ENCODE measurements at regions not wholly inside any gene's neighbourhood (a gene's known extent, or its start where the extent isn't known, plus 50 kb on each side); places are given as distances from the start of the nearest gene placed in this dataset.
"Not testable (repeated sequence)": the region's sequence is repeated elsewhere in the genome, so short reads cannot be mapped to it uniquely, and the experiment has no call there.

DNA sequence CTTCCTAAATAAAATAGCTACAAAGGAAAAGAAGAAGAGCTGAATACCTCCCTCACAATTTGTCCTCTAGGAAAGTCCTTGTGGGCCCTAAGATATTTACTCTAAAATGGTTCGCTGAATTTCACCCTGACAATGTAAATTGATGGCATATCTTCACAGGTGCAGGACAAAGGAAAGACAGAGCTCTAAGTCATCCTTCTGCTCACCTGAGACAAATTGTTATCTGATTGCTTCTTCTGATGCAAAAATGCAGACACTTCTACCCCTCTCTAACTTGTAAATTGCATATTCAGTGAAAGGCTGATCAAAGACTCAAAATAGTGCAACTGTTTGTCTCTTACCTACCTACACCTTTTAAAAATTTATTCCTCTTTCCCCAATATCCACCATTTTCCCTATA, 747.2 kb upstream of the PRR20A start:
- DNase-seq, result no peak
- Mint-ChIP-seq H3K27ac (no peak overlapping the region), H3K4me3 (no peak overlapping the region), H3K9me3 (peaks cover 2 to 7% of the 10 kb centered on the region in 2 donors), H3K27me3 (ENCODE audit: low read depth) (no peaks in the 10 kb centered on the region), H3K36me3 (ENCODE audit: insufficient read depth in 2 of 2) (peaks cover 0 to 5% of the 10 kb centered on the region in 2 donors), H3K4me1 (ENCODE audit: low read depth) (no peaks in the 10 kb centered on the region)
- ATAC-seq (replicated peaks in 1 of 2), result no peak

DNA sequence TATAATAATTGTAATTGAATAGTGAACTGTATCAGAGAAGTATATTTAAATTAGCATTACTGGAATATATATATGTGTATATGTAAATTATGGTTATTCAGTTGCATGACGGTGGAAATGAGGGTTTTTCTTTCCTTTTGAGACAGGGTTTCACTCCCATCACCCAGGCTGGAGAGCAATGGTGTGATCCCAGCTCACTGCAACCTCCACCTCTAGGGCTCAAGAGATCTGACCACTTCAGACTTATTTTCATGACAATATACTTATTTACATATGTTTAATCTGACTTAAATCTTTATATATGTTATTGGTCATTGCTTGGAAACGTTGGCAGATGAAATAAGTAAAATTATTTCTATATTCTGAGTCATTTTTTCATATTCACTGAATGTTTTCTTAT, 744.4 kb upstream of the PRR20A start:
- H3K9me3 Mint-ChIP-seq, result peaks cover 4 to 7% of the 10 kb centered on the region in 2 donors
- no peak for DNase-seq
- ATAC-seq (replicated peaks in 1 of 2), result no peak
- H3K27me3 Mint-ChIP-seq (ENCODE audit: low read depth), result no peaks in the 10 kb centered on the region
- no peaks in the 10 kb centered on the region for H3K4me1 Mint-ChIP-seq (ENCODE audit: low read depth)
- H3K36me3 Mint-ChIP-seq (ENCODE audit: insufficient read depth in 2 of 2), result peaks cover 0 to 4% of the 10 kb centered on the region in 2 donors
- H3K27ac Mint-ChIP-seq, result no peak overlapping the region
- H3K4me3 Mint-ChIP-seq, result no peak overlapping the region

DNA sequence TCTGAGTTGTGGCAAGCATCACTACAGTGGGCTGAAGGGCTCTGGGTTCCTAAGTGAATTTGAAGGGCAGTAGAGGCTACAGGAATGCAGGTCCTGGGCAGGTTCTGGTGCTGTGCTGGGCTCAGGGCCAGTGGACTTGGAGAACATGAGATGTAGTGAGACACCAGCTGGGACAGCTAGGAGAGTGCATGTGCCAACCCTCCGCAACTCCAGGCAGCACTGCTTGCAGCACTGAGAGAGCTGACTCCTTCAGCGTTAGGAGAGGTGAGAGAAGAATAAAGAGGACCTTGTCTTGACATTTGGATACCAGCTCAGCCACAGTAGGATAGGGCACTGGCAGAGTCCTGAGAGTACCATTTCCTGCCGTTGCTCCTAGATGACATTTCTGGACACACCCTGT, 739.9 kb upstream of the PRR20A start:
- Mint-ChIP-seq H3K36me3 (ENCODE audit: insufficient read depth in 2 of 2) (no peaks in the 10 kb centered on the region), H3K27ac (no peak overlapping the region), H3K9me3 (peaks cover 3 to 11% of the 10 kb centered on the region in 2 donors), H3K4me3 (no peak overlapping the region), H3K4me1 (ENCODE audit: low read depth) (no peaks in the 10 kb centered on the region), H3K27me3 (ENCODE audit: low read depth) (no peaks in the 10 kb centered on the region)
- no peak for DNase-seq
- no peak for ATAC-seq (replicated peaks in 1 of 2)

GRCh38 chr13:56412856-56413255, 727.9 kb upstream of the PRR20A start:
- no peaks in the 10 kb centered on the region for H3K4me1 Mint-ChIP-seq (ENCODE audit: low read depth)
- DNase-seq (no peak), ATAC-seq (replicated peaks in 1 of 2) (no peak)
- H3K9me3 Mint-ChIP-seq, result peaks cover 8 to 10% of the 10 kb centered on the region in 2 donors
- no peak overlapping the region for H3K4me3 Mint-ChIP-seq
- no peak overlapping the region for H3K27ac Mint-ChIP-seq
- H3K36me3 Mint-ChIP-seq (ENCODE audit: insufficient read depth in 2 of 2), result peaks cover 0 to 1% of the 10 kb centered on the region in 2 donors
- H3K27me3 Mint-ChIP-seq (ENCODE audit: low read depth), result no peaks in the 10 kb centered on the region

DNA sequence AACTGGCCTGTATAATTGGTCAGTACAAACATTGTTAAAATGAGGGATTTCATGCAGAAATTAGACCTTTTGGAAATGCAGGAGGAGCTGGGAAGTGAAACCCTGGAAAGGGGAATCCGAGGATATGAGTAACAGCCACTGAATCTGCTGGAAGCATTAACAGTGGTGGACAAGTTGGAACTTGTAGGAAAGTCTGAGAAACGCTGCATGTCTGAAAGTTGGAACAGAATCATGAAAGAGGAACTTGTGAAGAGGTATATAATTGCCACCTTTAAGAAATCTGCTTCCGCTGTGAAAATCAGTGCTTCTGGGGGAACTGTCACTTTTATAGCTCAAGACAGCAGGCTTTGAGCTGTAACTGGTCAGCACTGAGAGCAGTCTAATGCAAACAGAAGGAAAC, 716.5 kb upstream of the PRR20A start:
- Mint-ChIP-seq H3K9me3 (peaks cover 5 to 11% of the 10 kb centered on the region in 2 donors), H3K4me3 (no peak overlapping the region), H3K4me1 (ENCODE audit: low read depth) (no peaks in the 10 kb centered on the region), H3K27ac (no peak overlapping the region), H3K36me3 (ENCODE audit: insufficient read depth in 2 of 2) (peaks cover 0 to 2% of the 10 kb centered on the region in 2 donors), H3K27me3 (ENCODE audit: low read depth) (no peaks in the 10 kb centered on the region)
- DNase-seq (no peak), ATAC-seq (replicated peaks in 1 of 2) (no peak)

DNA sequence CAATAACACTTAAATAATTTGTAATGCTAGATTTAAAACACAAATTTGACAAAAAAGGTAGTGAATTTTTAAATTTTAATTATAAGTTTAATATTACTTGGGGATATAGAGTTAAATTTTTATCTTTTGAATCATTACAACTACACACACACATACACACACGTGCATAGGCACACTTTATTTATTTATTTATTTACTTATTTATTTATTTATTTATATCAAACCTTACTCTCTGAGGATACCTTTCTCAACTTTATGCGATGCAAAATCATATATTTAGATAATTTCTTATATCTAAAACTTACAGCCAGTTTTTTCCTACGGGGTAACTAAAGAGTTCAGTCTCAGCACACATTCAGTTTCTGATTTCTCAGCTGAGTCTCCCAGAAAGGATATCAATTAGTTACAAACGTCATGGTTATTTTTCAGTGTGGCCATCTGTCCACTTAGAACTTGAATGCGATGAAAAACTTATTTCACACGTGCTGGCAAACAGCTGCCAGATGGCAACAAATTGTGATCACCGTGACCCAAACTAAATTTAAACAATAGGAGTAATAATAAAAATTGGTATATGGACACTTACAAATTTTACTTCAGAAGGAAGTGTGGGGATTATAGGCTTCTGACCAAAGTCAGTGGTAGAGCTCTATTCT, 683.1 kb upstream of the PRR20A start:
- peaks cover 12% of the 10 kb centered on the region in 2 donors for H3K9me3 Mint-ChIP-seq
- no peak for ATAC-seq (replicated peaks in 1 of 2)

GRCh38 chr13:56459286-56459685, 681.4 kb upstream of the PRR20A start:
- no peak for ATAC-seq (replicated peaks in 1 of 2)
- Mint-ChIP-seq H3K36me3 (ENCODE audit: insufficient read depth in 2 of 2) (peaks cover 0 to 2% of the 10 kb centered on the region in 2 donors), H3K27me3 (ENCODE audit: low read depth) (no peaks in the 10 kb centered on the region), H3K9me3 (peaks cover 8 to 11% of the 10 kb centered on the region in 2 donors), H3K4me3 (no peak overlapping the region), H3K27ac (no peak overlapping the region), H3K4me1 (ENCODE audit: low read depth) (no peaks in the 10 kb centered on the region)
- DNase-seq, result no peak

More for the DNA sequence above, 683.1 kb upstream of the PRR20A start:
- Mint-ChIP-seq H3K36me3 (ENCODE audit: insufficient read depth in 2 of 2) (peaks cover 0 to 2% of the 10 kb centered on the region in 2 donors), H3K27me3 (ENCODE audit: low read depth) (no peaks in the 10 kb centered on the region), H3K4me3 (no peak overlapping the region), H3K4me1 (ENCODE audit: low read depth) (no peaks in the 10 kb centered on the region), H3K27ac (no peak overlapping the region)
- no peak for DNase-seq

- Mint-ChIP-seq H3K4me3 (no peak overlapping the region), H3K27ac (no peak overlapping the region), H3K9me3 (peaks cover 4 to 6% of the 10 kb centered on the region in 2 donors), H3K27me3 (ENCODE audit: low read depth) (no peaks in the 10 kb centered on the region), H3K4me1 (ENCODE audit: low read depth) (no peaks in the 10 kb centered on the region), H3K36me3 (ENCODE audit: insufficient read depth in 2 of 2) (no peaks in the 10 kb centered on the region)
- DNase-seq (no peak), ATAC-seq (replicated peaks in 1 of 2) (no peak)
Measured at GRCh38 chr13:56501750-56502149, 639.0 kb upstream of the PRR20A start.

DNA sequence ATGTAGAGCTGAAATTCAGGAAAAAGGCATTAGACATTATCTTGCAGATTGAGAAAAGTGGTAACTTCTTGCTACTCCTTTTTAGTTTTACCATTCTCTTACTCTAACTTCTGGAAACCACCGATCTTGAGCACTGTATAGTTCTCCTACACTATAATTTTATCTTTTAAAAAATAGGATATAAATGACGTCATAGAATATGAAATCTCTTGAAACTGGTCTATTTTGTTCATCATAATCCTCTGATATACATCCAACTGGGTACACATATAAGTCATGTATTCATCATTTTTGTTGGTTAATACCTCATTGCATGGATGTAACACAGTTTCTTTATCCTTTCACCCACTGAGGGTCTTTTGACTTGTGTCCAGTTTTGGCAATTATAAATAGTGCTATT, 629.9 kb upstream of the PRR20A start:
- H3K4me3 Mint-ChIP-seq, result no peak overlapping the region
- no peaks in the 10 kb centered on the region for H3K27me3 Mint-ChIP-seq (ENCODE audit: low read depth)
- H3K36me3 Mint-ChIP-seq (ENCODE audit: insufficient read depth in 2 of 2), result no peaks in the 10 kb centered on the region
- no peaks in the 10 kb centered on the region for H3K4me1 Mint-ChIP-seq (ENCODE audit: low read depth)
- DNase-seq (no peak), ATAC-seq (replicated peaks in 1 of 2) (no peak)
- H3K9me3 Mint-ChIP-seq, result peaks cover 2 to 6% of the 10 kb centered on the region in 2 donors
- H3K27ac Mint-ChIP-seq, result no peak overlapping the region

GRCh38 chr13:56512336-56512735, 628.4 kb upstream of the PRR20A start:
- not testable (repeated sequence) for ATAC-seq (replicated peaks in 1 of 2); H3K4me1 Mint-ChIP-seq (ENCODE audit: low read depth); H3K36me3 Mint-ChIP-seq (ENCODE audit: insufficient read depth in 2 of 2); H3K4me3 Mint-ChIP-seq; DNase-seq; H3K9me3 Mint-ChIP-seq; H3K27me3 Mint-ChIP-seq (ENCODE audit: low read depth); H3K27ac Mint-ChIP-seq

DNA sequence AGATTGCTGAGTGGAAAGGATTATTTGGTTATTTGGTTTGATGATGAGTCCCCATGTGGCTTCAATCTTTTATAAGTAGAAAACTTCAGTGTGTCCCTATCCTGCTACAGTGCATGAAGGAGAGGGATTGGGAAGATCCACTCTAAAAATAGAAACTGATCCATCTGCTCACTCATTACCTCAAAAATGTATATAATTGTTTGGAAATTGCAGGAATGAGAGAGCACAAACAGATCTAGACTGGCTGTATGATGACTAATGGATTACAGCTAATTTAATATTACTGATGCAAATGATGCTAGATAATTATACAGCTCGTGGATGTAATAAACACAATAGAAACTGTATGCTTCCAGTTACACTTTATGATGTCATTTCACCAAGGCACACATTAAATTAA, 625.3 kb upstream of the PRR20A start:
- no peak for ATAC-seq (replicated peaks in 1 of 2)
- Mint-ChIP-seq H3K4me1 (ENCODE audit: low read depth) (no peaks in the 10 kb centered on the region), H3K36me3 (ENCODE audit: insufficient read depth in 2 of 2) (no peaks in the 10 kb centered on the region), H3K9me3 (peaks cover 2 to 4% of the 10 kb centered on the region in 2 donors), H3K27me3 (ENCODE audit: low read depth) (no peaks in the 10 kb centered on the region), H3K4me3 (no peak overlapping the region), H3K27ac (no peak overlapping the region)
- DNase-seq, result no peak

DNA sequence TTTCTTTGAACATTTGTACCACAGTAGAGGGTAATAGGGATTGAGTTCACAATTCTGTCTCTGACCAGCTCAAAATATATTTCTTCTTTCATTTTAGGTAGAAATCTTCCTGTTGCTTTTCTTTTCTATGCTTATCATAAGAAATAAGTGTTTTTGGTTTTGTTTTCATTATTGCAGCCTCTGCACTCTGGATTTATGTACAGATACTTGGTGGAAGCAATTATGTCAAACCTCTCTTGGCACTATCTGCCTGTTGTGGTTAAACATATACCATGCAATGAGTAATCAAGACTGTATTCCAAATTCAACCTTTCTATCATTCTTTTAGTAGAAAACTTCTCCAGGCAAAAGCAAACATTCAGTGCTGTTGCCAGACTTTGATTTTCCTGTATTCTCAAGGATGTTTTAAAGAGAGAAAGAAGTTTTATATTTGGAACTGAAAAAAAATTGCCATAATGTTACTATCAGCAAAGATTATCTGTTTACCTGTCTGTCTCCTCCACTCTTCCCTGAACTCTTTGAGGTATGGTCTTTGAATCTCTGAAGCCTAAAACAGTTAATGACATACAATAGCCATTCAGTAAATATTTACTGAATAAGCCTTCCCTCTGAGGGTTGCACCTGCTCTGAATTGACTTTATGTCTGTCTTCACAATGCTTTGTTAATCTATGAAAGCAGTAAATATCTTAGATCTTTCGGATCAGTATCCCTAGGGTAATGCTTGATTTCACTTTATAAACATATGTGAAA, 612.5 kb upstream of the PRR20A start:
- no peak overlapping the region for H3K4me3 Mint-ChIP-seq
- H3K9me3 Mint-ChIP-seq, result peaks cover 4 to 11% of the 10 kb centered on the region in 2 donors
- H3K4me1 Mint-ChIP-seq (ENCODE audit: low read depth), result no peaks in the 10 kb centered on the region
- H3K27ac Mint-ChIP-seq, result peak overlapping the region; percentile 50
- H3K36me3 Mint-ChIP-seq (ENCODE audit: insufficient read depth in 2 of 2), result peaks cover 0 to 1% of the 10 kb centered on the region in 2 donors
- H3K27me3 Mint-ChIP-seq (ENCODE audit: low read depth), result no peaks in the 10 kb centered on the region
- ATAC-seq (replicated peaks in 1 of 2), result no peak
- no peak for DNase-seq

GRCh38 chr13:56530096-56530495, 610.6 kb upstream of the PRR20A start:
- H3K9me3 Mint-ChIP-seq, result peaks cover 1 to 7% of the 10 kb centered on the region in 2 donors
- no peaks in the 10 kb centered on the region for H3K4me1 Mint-ChIP-seq (ENCODE audit: low read depth)
- ATAC-seq (replicated peaks in 1 of 2) (no peak), DNase-seq (no peak)
- H3K4me3 Mint-ChIP-seq, result no peak overlapping the region
- no peaks in the 10 kb centered on the region for H3K36me3 Mint-ChIP-seq (ENCODE audit: insufficient read depth in 2 of 2)
- no peaks in the 10 kb centered on the region for H3K27me3 Mint-ChIP-seq (ENCODE audit: low read depth)
- H3K27ac Mint-ChIP-seq, result no peak overlapping the region
